ENCODE measurements at regions not wholly inside any gene's neighbourhood (a gene's known extent, or its start where the extent isn't known, plus 50 kb on each side); places are given as distances from the start of the nearest gene placed in this dataset.

DNA sequence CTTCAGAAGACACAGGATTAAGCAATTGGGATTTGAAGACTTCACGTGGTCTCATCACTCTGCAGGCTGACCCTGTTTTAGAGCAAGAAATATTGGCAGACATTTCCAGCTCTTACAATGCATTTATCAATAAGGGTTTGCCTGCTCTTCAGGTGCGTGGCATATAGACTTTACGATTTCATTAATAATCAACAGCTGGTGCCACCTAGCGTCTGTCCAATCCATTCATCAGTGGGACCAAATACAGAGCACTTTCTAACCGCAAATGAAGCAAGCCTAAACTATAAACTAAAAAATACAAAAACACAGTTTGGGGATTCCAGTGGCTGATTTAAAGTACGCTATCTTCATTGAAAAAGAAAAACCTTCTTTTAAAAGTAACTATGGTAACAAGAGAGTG lies 125.4 kb upstream of the DMD start:
- no peaks in the 10 kb centered on the region for H3K36me3 ChIP-seq (ENCODE audit: control insufficient read depth in 5 of 5, insufficient read depth in 5 of 5, low read length in 5 of 5)
- H3K9me3 ChIP-seq (ENCODE audit: control insufficient read depth in 5 of 5, low read length in 5 of 5): no peaks in the 10 kb centered on the region
- no peak overlapping the region for H3K4me3 ChIP-seq (ENCODE audit: low read depth in 1 of 5, low read length in 5 of 5)
- H3K9ac ChIP-seq (ENCODE audit: low read length in 5 of 5): no peak overlapping the region
- H3K27ac ChIP-seq (ENCODE audit: low read depth, low read length): no peak overlapping the region
- H3K27me3 ChIP-seq (ENCODE audit: control insufficient read depth in 5 of 5, insufficient read depth in 4 of 5, low read length in 5 of 5): peaks cover 0 to 3% (median 0%) of the 10 kb centered on the region in 5 donors
- peaks cover 0 to 5% (median 0%) of the 10 kb centered on the region in 5 donors for H3K4me1 ChIP-seq (ENCODE audit: control insufficient read depth in 5 of 5, insufficient read depth in 5 of 5, low read length in 5 of 5)

DNA sequence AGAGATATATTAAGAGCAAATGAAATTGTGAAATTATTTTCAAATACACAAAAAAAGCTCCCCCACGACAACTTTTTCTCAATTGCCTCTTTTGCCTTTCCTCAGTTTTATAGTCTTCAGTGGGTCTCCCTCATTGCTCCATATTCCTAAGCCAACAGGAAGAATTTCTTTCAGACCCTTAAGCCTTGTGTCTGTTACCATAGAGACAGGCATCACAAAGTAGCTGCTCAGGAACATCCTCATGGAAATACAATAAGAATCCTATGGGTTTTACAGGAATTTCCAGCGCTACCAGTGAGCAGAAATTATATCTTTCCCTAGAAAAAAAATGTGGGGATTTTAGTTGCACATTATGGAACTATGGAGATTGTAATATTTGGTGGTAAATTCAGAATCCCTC lies 121.9 kb upstream of the DMD start:
- Histone ChIP-seq H3K36me3 (ENCODE audit: control insufficient read depth in 5 of 5, insufficient read depth in 5 of 5, low read length in 5 of 5) (no peaks in the 10 kb centered on the region), H3K27me3 (ENCODE audit: control insufficient read depth in 5 of 5, insufficient read depth in 4 of 5, low read length in 5 of 5) (no peaks in the 10 kb centered on the region), H3K4me1 (ENCODE audit: control insufficient read depth in 5 of 5, insufficient read depth in 5 of 5, low read length in 5 of 5) (peaks cover 0 to 7% (median 0%) of the 10 kb centered on the region in 5 donors), H3K27ac (ENCODE audit: low read depth, low read length) (peak overlapping the region; percentile 67), H3K9ac (ENCODE audit: low read length in 5 of 5) (peak overlapping the region in 2 of 5 donors; percentile 19 to 32), H3K9me3 (ENCODE audit: control insufficient read depth in 5 of 5, low read length in 5 of 5) (no peaks in the 10 kb centered on the region), H3K4me3 (ENCODE audit: low read depth in 1 of 5, low read length in 5 of 5) (no peak overlapping the region)

DNA sequence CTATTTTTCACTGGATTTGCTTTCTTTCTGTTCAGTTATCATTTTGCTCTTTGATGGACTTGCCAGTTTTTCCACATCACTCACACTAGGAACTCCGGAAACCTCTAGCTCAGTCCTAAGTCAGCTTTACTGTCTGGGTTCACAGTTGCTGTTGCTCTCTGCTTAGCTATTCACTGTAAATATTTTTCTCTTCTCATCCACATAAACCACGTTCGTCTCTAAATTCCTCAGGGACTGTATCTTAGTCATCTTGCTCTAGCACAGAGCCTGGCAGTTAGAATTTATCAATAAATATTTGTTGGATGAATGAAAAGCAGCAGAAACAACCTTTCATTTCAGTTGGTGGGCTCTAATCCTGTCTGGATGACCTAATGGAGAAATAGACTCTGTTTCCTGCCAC lies 119.4 kb upstream of the DMD start:
- no peak overlapping the region for H3K9ac ChIP-seq (ENCODE audit: low read length in 5 of 5)
- H3K27me3 ChIP-seq (ENCODE audit: control insufficient read depth in 5 of 5, insufficient read depth in 4 of 5, low read length in 5 of 5): no peaks in the 10 kb centered on the region
- no peak overlapping the region for H3K27ac ChIP-seq (ENCODE audit: low read depth, low read length)
- H3K4me1 ChIP-seq (ENCODE audit: control insufficient read depth in 5 of 5, insufficient read depth in 5 of 5, low read length in 5 of 5): peaks cover 0 to 5% (median 0%) of the 10 kb centered on the region in 5 donors
- no peaks in the 10 kb centered on the region for H3K9me3 ChIP-seq (ENCODE audit: control insufficient read depth in 5 of 5, low read length in 5 of 5)
- H3K36me3 ChIP-seq (ENCODE audit: control insufficient read depth in 5 of 5, insufficient read depth in 5 of 5, low read length in 5 of 5): no peaks in the 10 kb centered on the region
- no peak overlapping the region for H3K4me3 ChIP-seq (ENCODE audit: low read depth in 1 of 5, low read length in 5 of 5)

DNA sequence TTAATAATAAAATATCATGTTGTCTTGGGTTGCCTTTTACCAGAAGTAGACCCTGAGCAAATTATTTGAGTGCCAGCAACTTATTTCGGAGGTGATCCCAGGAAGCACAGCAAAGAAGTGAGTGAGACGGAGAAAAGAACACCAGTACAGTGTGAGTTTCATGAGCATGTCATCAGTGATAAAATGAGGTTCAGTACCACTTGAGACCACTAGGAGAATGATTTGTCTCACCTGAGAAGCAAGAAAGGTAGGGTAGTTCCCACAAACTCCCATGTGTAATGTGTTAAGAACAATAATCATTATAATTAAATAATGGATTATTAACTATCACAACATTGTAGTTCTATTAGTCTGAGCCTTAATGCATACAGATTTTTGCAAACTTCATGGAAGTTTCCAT lies 112.8 kb upstream of the DMD start:
- Histone ChIP-seq H3K36me3 (ENCODE audit: control insufficient read depth in 5 of 5, insufficient read depth in 5 of 5, low read length in 5 of 5) (no peaks in the 10 kb centered on the region), H3K4me3 (ENCODE audit: low read depth in 1 of 5, low read length in 5 of 5) (no peak overlapping the region), H3K9ac (ENCODE audit: low read length in 5 of 5) (no peak overlapping the region), H3K9me3 (ENCODE audit: control insufficient read depth in 5 of 5, low read length in 5 of 5) (no peaks in the 10 kb centered on the region), H3K27ac (ENCODE audit: low read depth, low read length) (no peak overlapping the region), H3K4me1 (ENCODE audit: control insufficient read depth in 5 of 5, insufficient read depth in 5 of 5, low read length in 5 of 5) (no peaks in the 10 kb centered on the region), H3K27me3 (ENCODE audit: control insufficient read depth in 5 of 5, insufficient read depth in 4 of 5, low read length in 5 of 5) (no peaks in the 10 kb centered on the region)

DNA sequence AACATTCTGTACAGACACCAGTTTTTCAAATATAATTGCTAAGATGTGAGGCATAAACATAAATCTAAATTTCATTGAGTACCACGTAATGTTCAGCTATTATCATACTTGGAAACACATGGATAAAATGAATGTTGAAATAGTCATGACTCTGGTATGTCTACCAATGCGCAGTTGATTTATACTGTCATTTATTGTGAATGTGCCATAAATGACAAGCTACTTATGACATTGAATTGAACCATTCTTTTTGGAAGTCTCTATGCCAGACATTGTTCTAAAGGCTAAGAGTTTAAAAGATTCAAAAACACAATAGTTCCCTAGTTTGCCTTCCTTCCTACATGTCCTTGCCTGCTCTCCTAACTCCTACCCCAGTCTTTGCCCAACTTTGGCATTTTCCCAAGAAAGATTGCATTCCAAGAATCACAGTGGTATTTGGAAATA lies 96.6 kb upstream of the DMD start:
- Histone ChIP-seq H3K9ac (ENCODE audit: low read length in 5 of 5) (no peak overlapping the region), H3K4me1 (ENCODE audit: control insufficient read depth in 5 of 5, insufficient read depth in 5 of 5, low read length in 5 of 5) (peaks cover 0 to 12% (median 2%) of the 10 kb centered on the region in 5 donors), H3K4me3 (ENCODE audit: low read depth in 1 of 5, low read length in 5 of 5) (no peak overlapping the region), H3K9me3 (ENCODE audit: control insufficient read depth in 5 of 5, low read length in 5 of 5) (peaks cover 0 to 4% (median 0%) of the 10 kb centered on the region in 5 donors), H3K36me3 (ENCODE audit: control insufficient read depth in 5 of 5, insufficient read depth in 5 of 5, low read length in 5 of 5) (no peaks in the 10 kb centered on the region), H3K27ac (ENCODE audit: low read depth, low read length) (peak overlapping the region; percentile 75), H3K27me3 (ENCODE audit: control insufficient read depth in 5 of 5, insufficient read depth in 4 of 5, low read length in 5 of 5) (no peaks in the 10 kb centered on the region)

DNA sequence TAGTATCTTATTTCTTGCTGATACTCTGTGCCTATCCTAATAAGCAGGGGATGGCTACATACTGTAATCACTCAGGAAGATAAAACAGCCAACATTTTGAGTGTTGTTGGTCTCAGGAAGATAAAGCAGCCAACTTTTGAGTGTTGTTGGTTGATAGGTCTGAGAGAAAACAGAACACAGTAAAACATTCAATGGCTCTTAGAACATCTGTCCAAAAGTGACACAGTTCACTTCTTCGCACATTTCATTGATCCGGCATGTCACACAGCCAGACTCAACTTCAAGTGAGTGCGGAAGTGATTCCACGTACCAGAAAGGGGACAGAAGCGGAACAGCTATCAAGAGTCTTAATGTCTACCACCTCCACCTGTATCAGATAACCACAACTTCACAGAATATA lies 87.3 kb upstream of the DMD start:
- no peaks in the 10 kb centered on the region for H3K4me1 ChIP-seq (ENCODE audit: control insufficient read depth in 5 of 5, insufficient read depth in 5 of 5, low read length in 5 of 5)

DNA sequence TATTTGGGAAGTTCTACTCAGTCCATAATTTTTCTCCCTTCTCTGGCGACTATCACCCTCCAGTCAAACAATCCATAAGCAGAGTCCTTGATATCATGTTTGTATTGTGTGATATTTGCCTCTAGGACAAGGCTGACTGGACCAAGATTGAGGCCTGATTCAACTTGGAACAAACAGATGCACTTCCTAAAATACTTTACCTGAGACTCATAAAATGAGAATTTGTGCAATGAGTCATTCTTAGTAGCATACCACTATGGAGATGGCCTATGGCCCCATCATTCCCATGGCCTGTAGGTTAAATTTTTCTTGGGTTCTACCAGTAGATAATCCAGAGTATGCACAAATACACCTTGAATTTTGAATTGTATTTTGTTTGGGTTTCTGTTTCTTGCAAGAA lies 74.2 kb upstream of the DMD start:
- no peak overlapping the region for H3K4me3 ChIP-seq (ENCODE audit: low read depth in 1 of 5, low read length in 5 of 5)
- H3K9me3 ChIP-seq (ENCODE audit: control insufficient read depth in 5 of 5, low read length in 5 of 5): no peaks in the 10 kb centered on the region
- H3K27ac ChIP-seq (ENCODE audit: low read depth, low read length): no peak overlapping the region

More for the DNA sequence above, 87.3 kb upstream of the DMD start:
- no peaks in the 10 kb centered on the region for H3K27me3 ChIP-seq (ENCODE audit: control insufficient read depth in 5 of 5, insufficient read depth in 4 of 5, low read length in 5 of 5)
- H3K36me3 ChIP-seq (ENCODE audit: control insufficient read depth in 5 of 5, insufficient read depth in 5 of 5, low read length in 5 of 5): no peaks in the 10 kb centered on the region
- no peak overlapping the region for H3K9ac ChIP-seq (ENCODE audit: low read length in 5 of 5)
- no peak overlapping the region for H3K27ac ChIP-seq (ENCODE audit: low read depth, low read length)
- no peak overlapping the region for H3K4me3 ChIP-seq (ENCODE audit: low read depth in 1 of 5, low read length in 5 of 5)
- H3K9me3 ChIP-seq (ENCODE audit: control insufficient read depth in 5 of 5, low read length in 5 of 5): peaks cover 0 to 4% (median 0%) of the 10 kb centered on the region in 5 donors

DNA sequence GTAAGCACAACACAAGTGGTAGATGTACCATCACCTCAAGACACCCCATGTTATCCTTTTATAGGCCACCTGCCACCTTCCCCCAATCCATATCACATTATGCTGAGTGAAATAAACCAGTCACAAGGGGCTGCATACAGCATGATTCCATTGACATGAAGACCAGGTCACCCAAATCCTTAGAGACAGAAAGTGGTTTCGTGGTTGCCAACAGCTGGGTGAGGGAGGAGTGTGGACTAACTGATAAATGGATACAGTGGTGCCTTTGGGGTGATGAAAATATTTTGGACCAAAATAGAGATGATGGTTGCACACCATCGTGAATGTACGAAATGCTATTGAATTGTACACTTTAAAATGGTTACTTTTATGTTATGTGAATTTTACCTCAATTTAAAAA lies 65.7 kb upstream of the DMD start:
- no peaks in the 10 kb centered on the region for H3K9me3 ChIP-seq (ENCODE audit: control insufficient read depth in 5 of 5, low read length in 5 of 5)
- H3K36me3 ChIP-seq (ENCODE audit: control insufficient read depth in 5 of 5, insufficient read depth in 5 of 5, low read length in 5 of 5): no peaks in the 10 kb centered on the region
- H3K27me3 ChIP-seq (ENCODE audit: control insufficient read depth in 5 of 5, insufficient read depth in 4 of 5, low read length in 5 of 5): no peaks in the 10 kb centered on the region
- no peak overlapping the region for H3K9ac ChIP-seq (ENCODE audit: low read length in 5 of 5)
- no peak overlapping the region for H3K27ac ChIP-seq (ENCODE audit: low read depth, low read length)
- H3K4me1 ChIP-seq (ENCODE audit: control insufficient read depth in 5 of 5, insufficient read depth in 5 of 5, low read length in 5 of 5): no peaks in the 10 kb centered on the region
- no peak overlapping the region for H3K4me3 ChIP-seq (ENCODE audit: low read depth in 1 of 5, low read length in 5 of 5)

More for the DNA sequence above, 74.2 kb upstream of the DMD start:
- Histone ChIP-seq H3K36me3 (ENCODE audit: control insufficient read depth in 5 of 5, insufficient read depth in 5 of 5, low read length in 5 of 5) (no peaks in the 10 kb centered on the region), H3K4me1 (ENCODE audit: control insufficient read depth in 5 of 5, insufficient read depth in 5 of 5, low read length in 5 of 5) (no peaks in the 10 kb centered on the region), H3K27me3 (ENCODE audit: control insufficient read depth in 5 of 5, insufficient read depth in 4 of 5, low read length in 5 of 5) (peaks cover 0 to 3% (median 0%) of the 10 kb centered on the region in 5 donors), H3K9ac (ENCODE audit: low read length in 5 of 5) (no peak overlapping the region)

DNA sequence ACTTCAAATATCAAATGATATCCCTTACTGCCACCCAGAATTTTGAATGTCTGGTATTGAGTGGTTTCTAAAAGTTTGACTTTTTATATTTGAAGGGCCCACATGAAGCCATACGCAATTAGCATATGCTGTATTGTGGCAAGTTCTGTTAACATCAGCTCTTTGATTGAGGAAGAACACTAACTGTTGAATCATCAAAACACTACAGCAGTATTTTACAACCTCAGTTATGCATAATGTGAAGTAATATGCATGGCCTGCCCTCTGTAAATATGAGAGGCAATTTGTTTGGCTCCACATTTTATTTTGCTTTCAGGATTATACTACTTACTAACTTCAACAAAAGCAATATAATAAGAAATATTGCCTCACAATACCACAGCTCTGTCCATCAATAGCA lies 62.2 kb upstream of the DMD start:
- Histone ChIP-seq H3K4me1 (ENCODE audit: control insufficient read depth in 5 of 5, insufficient read depth in 5 of 5, low read length in 5 of 5) (no peaks in the 10 kb centered on the region), H3K27me3 (ENCODE audit: control insufficient read depth in 5 of 5, insufficient read depth in 4 of 5, low read length in 5 of 5) (no peaks in the 10 kb centered on the region), H3K27ac (ENCODE audit: low read depth, low read length) (no peak overlapping the region), H3K36me3 (ENCODE audit: control insufficient read depth in 5 of 5, insufficient read depth in 5 of 5, low read length in 5 of 5) (no peaks in the 10 kb centered on the region), H3K4me3 (ENCODE audit: low read depth in 1 of 5, low read length in 5 of 5) (no peak overlapping the region), H3K9me3 (ENCODE audit: control insufficient read depth in 5 of 5, low read length in 5 of 5) (no peaks in the 10 kb centered on the region), H3K9ac (ENCODE audit: low read length in 5 of 5) (no peak overlapping the region)

DNA sequence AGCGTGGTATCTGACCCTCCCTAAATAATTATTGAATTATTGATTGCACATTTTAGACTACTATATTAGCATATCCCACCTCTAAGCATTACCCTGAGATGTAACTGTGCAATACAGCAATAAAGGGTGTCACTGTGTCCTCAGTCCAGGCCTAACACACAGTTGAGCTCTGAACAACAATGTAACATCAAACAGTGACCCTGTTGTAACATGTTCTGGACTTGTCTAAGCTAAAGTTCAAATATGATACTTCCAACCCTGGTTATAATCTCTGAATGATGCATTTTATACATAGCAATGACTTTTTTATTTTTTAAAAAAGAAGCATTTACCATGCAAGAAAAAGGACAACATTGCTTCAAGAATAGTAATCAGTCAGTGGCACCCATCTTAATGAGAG lies 61.6 kb upstream of the DMD start:
- Histone ChIP-seq H3K36me3 (ENCODE audit: control insufficient read depth in 5 of 5, insufficient read depth in 5 of 5, low read length in 5 of 5) (no peaks in the 10 kb centered on the region), H3K9ac (ENCODE audit: low read length in 5 of 5) (no peak overlapping the region), H3K27ac (ENCODE audit: low read depth, low read length) (no peak overlapping the region), H3K27me3 (ENCODE audit: control insufficient read depth in 5 of 5, insufficient read depth in 4 of 5, low read length in 5 of 5) (no peaks in the 10 kb centered on the region), H3K4me1 (ENCODE audit: control insufficient read depth in 5 of 5, insufficient read depth in 5 of 5, low read length in 5 of 5) (no peaks in the 10 kb centered on the region), H3K9me3 (ENCODE audit: control insufficient read depth in 5 of 5, low read length in 5 of 5) (no peaks in the 10 kb centered on the region), H3K4me3 (ENCODE audit: low read depth in 1 of 5, low read length in 5 of 5) (no peak overlapping the region)

Data from subcutaneous abdominal adipose tissue (tissue), 5 donors.